HL-60 (cell line): ENCODE measurements at regions not wholly inside any gene's neighbourhood (a gene's known extent, or its start where the extent isn't known, plus 50 kb on each side); places are given as distances from the start of the nearest gene placed in this dataset.

ENCODE experiments used
- GABPA ChIP-seq: IDR thresholded peaks from 2 replicates; pipeline ENCODE4 v1.6.1; 2012; ENCODE audit warnings: low read depth
- POLR2AphosphoS5 ChIP-seq: IDR thresholded peaks from 2 replicates; pipeline ENCODE4 v1.6.1; 2012; ENCODE audit warnings: low read depth
- REST ChIP-seq: IDR thresholded peaks from 2 replicates; pipeline ENCODE4 v1.6.1; 2012; ENCODE audit warnings: low read depth; ENCODE audit not compliant: insufficient replicate concordance
- TF ChIP-seq, protein P1 (sequence below): IDR thresholded peaks from one replicate; pipeline ENCODE4 v1.5.1; 2011; ENCODE audit warnings: low read length, control low read depth, inconsistent platforms; ENCODE audit not compliant: insufficient read depth

DNA sequence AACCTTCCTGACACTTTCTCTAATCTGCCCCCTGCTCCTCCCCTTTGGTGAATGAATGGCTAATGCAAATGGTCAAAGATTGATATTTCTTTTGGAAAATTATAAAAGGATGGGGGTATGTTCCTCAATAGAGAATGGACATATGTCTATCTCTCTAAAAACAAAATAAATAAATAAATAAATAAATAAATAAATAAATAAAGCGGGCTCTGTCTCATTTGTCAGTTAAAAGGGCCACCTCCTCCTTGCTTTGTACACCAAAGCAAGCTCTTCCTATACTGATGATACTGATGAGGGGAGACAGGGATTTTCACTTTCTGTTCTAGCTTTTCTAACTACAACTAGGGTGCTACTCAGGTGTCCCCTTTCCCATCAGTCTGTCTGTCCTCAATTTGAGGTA is 135.5 kb upstream of the SPACA1 start:
- TF ChIP-seq POLR2AphosphoS5 (no peak), GABPA (no peak), REST (no peak)
- TF ChIP-seq, protein P1, sequence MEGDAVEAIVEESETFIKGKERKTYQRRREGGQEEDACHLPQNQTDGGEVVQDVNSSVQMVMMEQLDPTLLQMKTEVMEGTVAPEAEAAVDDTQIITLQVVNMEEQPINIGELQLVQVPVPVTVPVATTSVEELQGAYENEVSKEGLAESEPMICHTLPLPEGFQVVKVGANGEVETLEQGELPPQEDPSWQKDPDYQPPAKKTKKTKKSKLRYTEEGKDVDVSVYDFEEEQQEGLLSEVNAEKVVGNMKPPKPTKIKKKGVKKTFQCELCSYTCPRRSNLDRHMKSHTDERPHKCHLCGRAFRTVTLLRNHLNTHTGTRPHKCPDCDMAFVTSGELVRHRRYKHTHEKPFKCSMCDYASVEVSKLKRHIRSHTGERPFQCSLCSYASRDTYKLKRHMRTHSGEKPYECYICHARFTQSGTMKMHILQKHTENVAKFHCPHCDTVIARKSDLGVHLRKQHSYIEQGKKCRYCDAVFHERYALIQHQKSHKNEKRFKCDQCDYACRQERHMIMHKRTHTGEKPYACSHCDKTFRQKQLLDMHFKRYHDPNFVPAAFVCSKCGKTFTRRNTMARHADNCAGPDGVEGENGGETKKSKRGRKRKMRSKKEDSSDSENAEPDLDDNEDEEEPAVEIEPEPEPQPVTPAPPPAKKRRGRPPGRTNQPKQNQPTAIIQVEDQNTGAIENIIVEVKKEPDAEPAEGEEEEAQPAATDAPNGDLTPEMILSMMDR, result no peak
